ENCODE measurements at regions not wholly inside any gene's neighbourhood (a gene's known extent, or its start where the extent isn't known, plus 50 kb on each side); places are given as distances from the start of the nearest gene placed in this dataset.

- DNase-seq (ENCODE audit: low read depth in 1 of 2, low spot score in 1 of 2), result peak; percentile 55 to 77
- H3K4me3 ChIP-seq, result no peak overlapping the region
- H3K9me3 ChIP-seq (ENCODE audit: low read depth), result no peaks in the 10 kb centered on the region
These were observed 1212.4 kb downstream of the SORCS1 start for GRCh38 chr10:105952153-105952552.

DNA sequence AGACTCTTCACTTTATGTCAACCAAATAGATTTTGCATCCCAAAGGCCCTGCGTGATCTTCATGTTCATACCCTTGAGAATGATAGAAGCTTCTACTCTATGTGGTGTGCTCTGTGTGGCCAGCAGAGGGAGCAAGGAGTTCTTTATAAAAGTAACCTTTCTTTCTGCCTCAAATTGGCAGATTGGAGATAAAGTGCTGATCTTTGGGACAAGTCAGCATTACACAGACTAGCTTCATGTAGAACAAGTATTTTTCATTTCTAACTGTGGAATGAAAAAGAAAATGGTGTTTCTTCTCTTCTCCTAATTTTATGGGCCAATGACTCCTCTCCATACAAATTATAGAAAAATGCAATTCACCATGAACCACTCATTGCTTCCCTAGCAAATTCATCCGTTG is 1214.1 kb downstream of the SORCS1 start:
- no peak overlapping the region for H3K4me3 ChIP-seq
- no peaks in the 10 kb centered on the region for H3K36me3 ChIP-seq
- DNase-seq (ENCODE audit: low read depth in 1 of 2, low spot score in 1 of 2), result peak; percentile 69 to 70
- H3K9me3 ChIP-seq (ENCODE audit: low read depth), result no peaks in the 10 kb centered on the region
- peaks cover 9% of the 10 kb centered on the region for H3K4me1 ChIP-seq (ENCODE audit: low read depth)
- TF ChIP-seq, protein P1, sequence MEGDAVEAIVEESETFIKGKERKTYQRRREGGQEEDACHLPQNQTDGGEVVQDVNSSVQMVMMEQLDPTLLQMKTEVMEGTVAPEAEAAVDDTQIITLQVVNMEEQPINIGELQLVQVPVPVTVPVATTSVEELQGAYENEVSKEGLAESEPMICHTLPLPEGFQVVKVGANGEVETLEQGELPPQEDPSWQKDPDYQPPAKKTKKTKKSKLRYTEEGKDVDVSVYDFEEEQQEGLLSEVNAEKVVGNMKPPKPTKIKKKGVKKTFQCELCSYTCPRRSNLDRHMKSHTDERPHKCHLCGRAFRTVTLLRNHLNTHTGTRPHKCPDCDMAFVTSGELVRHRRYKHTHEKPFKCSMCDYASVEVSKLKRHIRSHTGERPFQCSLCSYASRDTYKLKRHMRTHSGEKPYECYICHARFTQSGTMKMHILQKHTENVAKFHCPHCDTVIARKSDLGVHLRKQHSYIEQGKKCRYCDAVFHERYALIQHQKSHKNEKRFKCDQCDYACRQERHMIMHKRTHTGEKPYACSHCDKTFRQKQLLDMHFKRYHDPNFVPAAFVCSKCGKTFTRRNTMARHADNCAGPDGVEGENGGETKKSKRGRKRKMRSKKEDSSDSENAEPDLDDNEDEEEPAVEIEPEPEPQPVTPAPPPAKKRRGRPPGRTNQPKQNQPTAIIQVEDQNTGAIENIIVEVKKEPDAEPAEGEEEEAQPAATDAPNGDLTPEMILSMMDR (IDR thresholded peaks at IDR 0.05; ENCODE audit: low read depth, low read length), result peak; percentile 89
- no peak overlapping the region for H3K27ac ChIP-seq
- H3K27me3 ChIP-seq, result no peaks in the 10 kb centered on the region

More at GRCh38 chr10:105952153-105952552, 1212.4 kb downstream of the SORCS1 start:
- TF ChIP-seq, protein P1 (IDR thresholded peaks at IDR 0.05; ENCODE audit: low read depth, low read length), result no peak
- Histone ChIP-seq H3K36me3 (no peaks in the 10 kb centered on the region), H3K27me3 (no peaks in the 10 kb centered on the region), H3K4me1 (ENCODE audit: low read depth) (peaks cover 9% of the 10 kb centered on the region), H3K27ac (peak overlapping the region; percentile 89)

- Histone ChIP-seq H3K4me3 (no peak overlapping the region), H3K4me1 (ENCODE audit: low read depth) (peaks cover 9% of the 10 kb centered on the region), H3K27ac (no peak overlapping the region), H3K9me3 (ENCODE audit: low read depth) (no peaks in the 10 kb centered on the region), H3K27me3 (no peaks in the 10 kb centered on the region), H3K36me3 (no peaks in the 10 kb centered on the region)
- TF ChIP-seq, protein P1 (IDR thresholded peaks at IDR 0.05; ENCODE audit: low read depth, low read length), result no peak
- DNase-seq (ENCODE audit: low read depth in 1 of 2, low spot score in 1 of 2), result no peak
These were observed 1214.8 kb downstream of the SORCS1 start for GRCh38 chr10:105949721-105950120.

DNA sequence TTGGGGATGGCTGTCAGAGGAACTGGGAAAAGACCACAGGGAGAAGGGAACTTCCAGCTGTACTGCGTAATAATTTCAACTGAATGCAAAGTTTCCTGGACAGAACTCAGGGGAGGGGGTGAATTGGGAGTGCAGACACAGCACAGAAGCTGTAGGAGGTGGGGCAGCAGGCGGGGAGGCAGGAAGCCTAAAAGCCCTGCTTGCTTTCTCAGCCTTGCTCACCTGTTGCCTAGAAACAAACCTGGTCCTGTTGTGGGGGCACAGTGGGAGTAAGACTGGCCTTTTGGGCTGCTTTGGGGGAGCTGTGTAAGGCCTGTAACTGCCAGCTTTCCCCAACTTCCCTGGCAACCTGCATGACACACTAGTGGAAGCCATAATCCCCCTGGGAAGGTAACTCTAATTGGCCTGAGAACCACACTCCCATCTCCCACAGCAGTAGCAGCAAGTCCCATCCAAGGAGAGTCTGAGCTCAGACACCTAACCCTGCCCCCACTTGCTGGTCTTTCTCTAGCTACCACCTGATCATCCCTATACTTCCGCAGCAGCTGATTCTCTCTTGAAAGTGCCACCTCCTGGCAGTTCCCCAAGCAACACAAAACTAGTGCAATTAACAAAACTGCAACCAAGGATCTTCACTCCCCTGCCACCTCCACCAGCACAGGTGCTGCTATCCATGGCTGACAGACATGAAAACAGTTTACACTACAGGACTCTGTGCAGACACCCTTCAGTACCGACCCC is 1239.3 kb downstream of the SORCS1 start:
- Histone ChIP-seq H3K4me3 (no peak overlapping the region), H3K9me3 (ENCODE audit: low read depth) (no peaks in the 10 kb centered on the region), H3K36me3 (no peaks in the 10 kb centered on the region), H3K27ac (no peak overlapping the region), H3K4me1 (ENCODE audit: low read depth) (no peaks in the 10 kb centered on the region), H3K27me3 (no peaks in the 10 kb centered on the region)
- TF ChIP-seq, protein P1 (IDR thresholded peaks at IDR 0.05; ENCODE audit: low read depth, low read length), result no peak
- DNase-seq (ENCODE audit: low read depth in 1 of 2, low spot score in 1 of 2), result no peak

- no peaks in the 10 kb centered on the region for H3K36me3 ChIP-seq
- no peak for DNase-seq (ENCODE audit: low read depth in 1 of 2, low spot score in 1 of 2)
- TF ChIP-seq, protein P1 (IDR thresholded peaks at IDR 0.05; ENCODE audit: low read depth, low read length), result no peak
- H3K4me3 ChIP-seq, result no peak overlapping the region
- H3K9me3 ChIP-seq (ENCODE audit: low read depth), result no peaks in the 10 kb centered on the region
- H3K27ac ChIP-seq, result no peak overlapping the region
- H3K27me3 ChIP-seq, result no peaks in the 10 kb centered on the region
- no peaks in the 10 kb centered on the region for H3K4me1 ChIP-seq (ENCODE audit: low read depth)
These were observed 1243.2 kb downstream of the SORCS1 start for GRCh38 chr10:105921348-105921747.
